Nephron progenitor cell (in vitro differentiated cells): ENCODE measurements at regions not wholly inside any gene's neighbourhood (a gene's known extent, or its start where the extent isn't known, plus 50 kb on each side); places are given as distances from the start of the nearest gene placed in this dataset.

ENCODE experiments used
- DNase-seq: peaks from one replicate; pipeline ENCODE4 v3.0.0; 2021
- H3K27ac Mint-ChIP-seq: 2 replicates; pipeline ENCODE4 v1.8.0; 2021; ENCODE audit warnings: mild to moderate bottlenecking, moderate library complexity, mixed read lengths
- H3K27me3 Mint-ChIP-seq: 2 replicates; pipeline ENCODE4 v1.8.0; 2021; ENCODE audit warnings: mild to moderate bottlenecking, low read depth, mixed read lengths; ENCODE audit not compliant: poor library complexity
- H3K36me3 Mint-ChIP-seq: 2 replicates; pipeline ENCODE4 v1.8.0; 2021; ENCODE audit warnings: low read depth, mixed read lengths
- H3K4me1 Mint-ChIP-seq: 2 replicates; pipeline ENCODE4 v1.8.0; 2021; ENCODE audit warnings: mixed read lengths
- H3K4me3 Mint-ChIP-seq: 2 replicates; pipeline ENCODE4 v1.8.0; 2021; ENCODE audit warnings: mild to moderate bottlenecking, moderate library complexity, mixed read lengths
- H3K9me3 Mint-ChIP-seq: 2 replicates; pipeline ENCODE4 v1.8.0; 2021; ENCODE audit warnings: mild to moderate bottlenecking, moderate library complexity, mixed read lengths
- TF ChIP-seq, protein P1 (sequence below): fragments of 200-600 bp; sonication (generic); IDR thresholded peaks from 2 replicates; pipeline ENCODE4 v1.5.0; 2021; ENCODE audit warnings: antibody characterized with exemption

DNA sequence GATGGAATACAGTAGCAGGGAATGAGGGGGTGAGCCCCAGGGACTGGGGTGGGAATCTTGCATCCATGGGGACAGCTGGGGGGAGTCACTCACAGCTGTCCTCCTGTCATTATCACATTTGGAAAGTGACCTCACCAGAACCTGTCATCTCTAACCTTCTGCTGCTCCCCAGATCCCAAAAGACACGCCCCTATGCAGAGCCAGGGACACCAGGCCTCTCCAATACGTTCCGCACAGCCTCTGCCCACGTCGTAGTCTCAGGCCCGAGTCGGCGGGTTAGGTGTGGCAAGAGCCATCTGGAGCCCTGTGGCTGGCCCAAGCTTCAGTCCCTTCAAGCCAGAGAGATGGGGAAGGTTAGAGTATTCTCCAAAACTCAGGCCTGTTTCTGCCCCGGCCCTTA lies 214.3 kb downstream of the ENGASE start:
- TF ChIP-seq, protein P1, sequence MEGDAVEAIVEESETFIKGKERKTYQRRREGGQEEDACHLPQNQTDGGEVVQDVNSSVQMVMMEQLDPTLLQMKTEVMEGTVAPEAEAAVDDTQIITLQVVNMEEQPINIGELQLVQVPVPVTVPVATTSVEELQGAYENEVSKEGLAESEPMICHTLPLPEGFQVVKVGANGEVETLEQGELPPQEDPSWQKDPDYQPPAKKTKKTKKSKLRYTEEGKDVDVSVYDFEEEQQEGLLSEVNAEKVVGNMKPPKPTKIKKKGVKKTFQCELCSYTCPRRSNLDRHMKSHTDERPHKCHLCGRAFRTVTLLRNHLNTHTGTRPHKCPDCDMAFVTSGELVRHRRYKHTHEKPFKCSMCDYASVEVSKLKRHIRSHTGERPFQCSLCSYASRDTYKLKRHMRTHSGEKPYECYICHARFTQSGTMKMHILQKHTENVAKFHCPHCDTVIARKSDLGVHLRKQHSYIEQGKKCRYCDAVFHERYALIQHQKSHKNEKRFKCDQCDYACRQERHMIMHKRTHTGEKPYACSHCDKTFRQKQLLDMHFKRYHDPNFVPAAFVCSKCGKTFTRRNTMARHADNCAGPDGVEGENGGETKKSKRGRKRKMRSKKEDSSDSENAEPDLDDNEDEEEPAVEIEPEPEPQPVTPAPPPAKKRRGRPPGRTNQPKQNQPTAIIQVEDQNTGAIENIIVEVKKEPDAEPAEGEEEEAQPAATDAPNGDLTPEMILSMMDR: no peak
- H3K4me1 Mint-ChIP-seq: peaks cover 5% of the 10 kb centered on the region
- no peaks in the 10 kb centered on the region for H3K9me3 Mint-ChIP-seq
- DNase-seq: no peak
- H3K27me3 Mint-ChIP-seq: peaks cover 61% of the 10 kb centered on the region
- no peak overlapping the region for H3K4me3 Mint-ChIP-seq
- H3K36me3 Mint-ChIP-seq: no peaks in the 10 kb centered on the region
- no peak overlapping the region for H3K27ac Mint-ChIP-seq

DNA sequence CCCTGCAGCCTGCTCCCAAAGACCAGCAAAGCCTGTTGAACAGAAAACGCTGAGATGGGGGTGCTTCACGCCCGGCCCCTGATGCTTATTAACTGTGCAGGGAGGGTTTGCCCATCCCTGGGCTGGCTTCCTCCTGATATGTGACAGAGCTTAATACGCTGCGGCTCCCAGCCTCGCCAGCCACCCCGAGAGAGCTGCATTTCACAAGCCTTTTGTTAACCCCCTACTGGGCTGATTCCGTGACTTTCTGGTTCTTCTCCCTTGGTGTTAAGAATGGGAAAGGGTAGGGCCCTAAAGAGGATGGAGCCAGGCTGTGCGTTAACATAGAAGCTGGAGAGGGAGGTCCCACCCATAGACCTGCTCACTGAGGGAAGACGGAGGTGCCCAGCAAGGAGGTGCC lies 211.8 kb downstream of the ENGASE start:
- Mint-ChIP-seq H3K4me3 (no peak overlapping the region), H3K4me1 (peaks cover 13% of the 10 kb centered on the region), H3K9me3 (no peaks in the 10 kb centered on the region), H3K27ac (no peak overlapping the region), H3K36me3 (no peaks in the 10 kb centered on the region), H3K27me3 (peaks cover 64% of the 10 kb centered on the region)
- no peak for DNase-seq
- TF ChIP-seq, protein P1: no peak

DNA sequence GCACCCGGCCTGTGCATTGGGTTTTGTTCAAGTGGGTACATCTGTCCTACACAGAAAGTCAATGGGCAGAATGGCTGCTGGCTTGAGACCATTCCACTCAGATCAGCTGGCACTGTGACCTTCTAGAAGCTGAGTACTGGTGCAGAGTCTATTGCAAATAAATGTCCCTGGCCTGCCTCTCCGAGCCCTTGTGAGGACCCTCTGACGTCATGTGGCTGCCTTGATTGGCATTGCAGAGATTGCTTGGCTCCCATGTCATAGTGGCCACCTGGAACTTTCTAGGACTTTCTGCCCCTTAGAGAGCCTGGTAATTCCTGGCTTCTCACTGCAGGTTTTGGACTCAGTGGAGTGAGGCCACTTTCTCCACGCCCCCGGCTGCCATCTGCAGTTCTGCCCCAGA lies 211.3 kb downstream of the ENGASE start:
- DNase-seq: no peak

DNA sequence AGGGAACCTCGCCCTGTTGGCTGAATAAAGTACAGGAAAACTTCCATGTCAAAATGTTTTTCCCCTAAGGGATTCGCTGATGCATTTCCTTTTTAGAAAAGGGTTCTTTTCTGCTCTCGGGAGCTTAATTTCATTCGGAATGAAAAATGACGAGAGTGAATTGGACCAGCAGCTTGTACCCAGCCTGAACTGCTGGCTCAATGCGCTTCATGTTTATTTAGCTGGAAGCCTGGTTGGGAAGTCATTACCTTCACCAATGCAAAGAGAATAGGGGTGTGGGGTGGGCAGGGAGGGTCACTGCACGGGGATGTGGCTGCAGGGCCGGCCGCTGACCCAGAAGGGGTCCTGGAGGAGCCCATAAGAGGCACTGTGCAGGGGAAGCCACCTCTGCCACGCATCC lies 207.7 kb downstream of the ENGASE start:
- TF ChIP-seq, protein P1: no peak
- H3K27me3 Mint-ChIP-seq: peaks cover 43% of the 10 kb centered on the region
- DNase-seq: no peak
- H3K36me3 Mint-ChIP-seq: no peaks in the 10 kb centered on the region
- peaks cover 33% of the 10 kb centered on the region for H3K4me1 Mint-ChIP-seq
- no peak overlapping the region for H3K27ac Mint-ChIP-seq
- no peak overlapping the region for H3K4me3 Mint-ChIP-seq
- H3K9me3 Mint-ChIP-seq: no peaks in the 10 kb centered on the region

More for the DNA sequence above, 211.3 kb downstream of the ENGASE start:
- H3K9me3 Mint-ChIP-seq: no peaks in the 10 kb centered on the region
- peaks cover 18% of the 10 kb centered on the region for H3K4me1 Mint-ChIP-seq
- peaks cover 62% of the 10 kb centered on the region for H3K27me3 Mint-ChIP-seq
- H3K36me3 Mint-ChIP-seq: no peaks in the 10 kb centered on the region
- TF ChIP-seq, protein P1: no peak
- no peak overlapping the region for H3K27ac Mint-ChIP-seq
- H3K4me3 Mint-ChIP-seq: no peak overlapping the region

DNA sequence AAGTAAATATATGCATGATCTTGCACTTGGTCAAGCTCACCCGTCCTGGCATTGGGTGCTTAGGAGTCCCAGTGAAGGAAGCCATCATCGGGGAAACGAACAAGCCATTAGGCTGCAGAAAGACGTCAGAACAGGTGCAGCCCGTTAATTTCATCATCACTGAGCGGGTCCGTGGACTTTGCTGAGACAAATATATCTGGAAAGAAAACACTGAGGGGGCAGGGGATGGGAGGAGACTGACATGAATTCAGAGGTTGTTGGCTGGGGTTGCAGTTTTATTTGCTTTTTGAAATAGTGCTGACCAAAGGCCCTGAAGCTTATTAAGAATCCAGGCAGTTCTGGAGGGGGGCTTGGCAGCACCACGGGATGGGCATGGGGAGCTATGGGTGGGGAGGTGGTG lies 207.2 kb downstream of the ENGASE start:
- Mint-ChIP-seq H3K27me3 (peaks cover 43% of the 10 kb centered on the region), H3K36me3 (no peaks in the 10 kb centered on the region), H3K4me3 (no peak overlapping the region), H3K27ac (no peak overlapping the region), H3K4me1 (peaks cover 36% of the 10 kb centered on the region), H3K9me3 (no peaks in the 10 kb centered on the region)
- DNase-seq: no peak
- TF ChIP-seq, protein P1: no peak

DNA sequence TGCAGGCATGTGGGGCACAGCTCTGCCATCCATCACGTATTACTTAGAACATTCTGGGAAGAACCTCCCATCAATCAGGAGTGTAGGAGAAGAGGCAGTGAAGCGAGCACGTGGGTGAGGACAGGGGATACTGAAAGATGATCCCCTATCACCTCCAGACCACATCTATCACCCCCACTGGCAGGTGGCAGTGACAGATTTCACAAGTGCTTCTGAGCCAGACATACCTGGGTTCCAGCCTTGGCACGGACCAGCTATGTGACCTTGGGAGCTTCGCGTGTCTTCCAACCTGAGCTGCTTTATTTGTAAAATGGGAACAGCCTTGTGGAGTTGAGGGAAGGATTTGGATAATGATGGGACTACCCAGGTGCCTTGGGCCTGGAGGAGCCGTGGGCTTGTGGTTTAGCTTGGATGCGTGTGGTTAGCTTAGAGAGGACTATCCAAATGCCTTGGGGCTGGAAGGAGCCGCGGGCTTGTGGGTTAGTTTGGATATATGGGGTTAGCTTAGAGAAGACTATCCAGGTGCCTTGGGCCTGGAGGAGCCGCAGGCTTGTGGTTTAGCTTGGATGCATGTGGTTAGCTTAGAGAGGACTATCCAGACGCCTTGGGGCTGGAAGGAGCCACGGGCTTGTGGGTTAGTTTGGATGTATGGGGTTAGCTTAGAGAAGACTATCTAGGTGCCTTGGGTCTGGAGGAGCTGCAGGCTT lies 206.4 kb downstream of the ENGASE start:
- H3K4me1 Mint-ChIP-seq: peaks cover 37% of the 10 kb centered on the region
- H3K27ac Mint-ChIP-seq: no peak overlapping the region
- H3K4me3 Mint-ChIP-seq: no peak overlapping the region
- no peaks in the 10 kb centered on the region for H3K9me3 Mint-ChIP-seq
- TF ChIP-seq, protein P1: no peak
- DNase-seq: no peak
- peaks cover 42% of the 10 kb centered on the region for H3K27me3 Mint-ChIP-seq
- no peaks in the 10 kb centered on the region for H3K36me3 Mint-ChIP-seq
